HEK293T (cell line): ENCODE measurements at regions not wholly inside any gene's neighbourhood (a gene's known extent, or its start where the extent isn't known, plus 50 kb on each side); places are given as distances from the start of the nearest gene placed in this dataset.

Experiments used
- CTCF ChIA-PET: fragments of 350-600 bp; formaldehyde crosslinking; extraction: SDS; loops from one replicate; lab custom pipeline; 2021; ENCODE audit warnings: antibody characterized with exemption, inconsistent platforms; lab: Yijun Ruan, JAX
- POLR2A ChIA-PET: fragments of 350-600 bp; formaldehyde crosslinking; extraction: SDS; loops from one replicate; lab custom pipeline; 2020; ENCODE audit warnings: antibody characterized with exemption, inconsistent platforms; lab: Yijun Ruan, JAX
- DNase-seq: peaks from one replicate; pipeline ENCODE4 v3.0.0; 2012; ENCODE audit warnings: mixed read lengths; ENCODE audit errors: extremely low spot score
- ARNT ChIP-seq: fragments of 450-650 bp; IDR thresholded peaks from 2 replicates; pipeline ENCODE4 v1.6.1; 2017; ENCODE audit warnings: mild to moderate bottlenecking
- BHLHE40 ChIP-seq: fragments of 450-650 bp; IDR thresholded peaks from 2 replicates; pipeline ENCODE4 v1.6.1; 2016; ENCODE audit warnings: mild to moderate bottlenecking, moderate library complexity, borderline replicate concordance
- CTBP1 ChIP-seq: fragments of 450-650 bp; IDR thresholded peaks from 2 replicates; pipeline ENCODE4 v1.6.1; 2016; ENCODE audit warnings: borderline replicate concordance
- ELF4 ChIP-seq: fragments of 450-650 bp; IDR thresholded peaks from 2 replicates; pipeline ENCODE4 v1.6.1; 2017; ENCODE audit warnings: antibody characterized with exemption
- FOXA1 ChIP-seq: fragments of 450-650 bp; IDR thresholded peaks from 2 replicates; pipeline ENCODE4 v1.6.1; 2016; ENCODE audit warnings: mild to moderate bottlenecking
- FOXK2 ChIP-seq: fragments of 450-650 bp; IDR thresholded peaks from 2 replicates; pipeline ENCODE4 v1.6.1; 2016; ENCODE audit warnings: mild to moderate bottlenecking
- FOXM1 ChIP-seq: fragments of 450-650 bp; IDR thresholded peaks from 2 replicates; pipeline ENCODE4 v1.6.1; 2017; ENCODE audit warnings: mild to moderate bottlenecking, borderline replicate concordance
- HDGF ChIP-seq: fragments of 450-650 bp; IDR thresholded peaks from 2 replicates; pipeline ENCODE4 v1.6.1; 2017; ENCODE audit warnings: antibody characterized with exemption, borderline replicate concordance
- L3MBTL2 ChIP-seq: fragments of 450-650 bp; conservative IDR thresholded peaks from 2 replicates; pipeline ENCODE4 v1.6.1; 2016; ENCODE audit warnings: mild to moderate bottlenecking
- LEF1 ChIP-seq: fragments of 450-650 bp; IDR thresholded peaks from 2 replicates; pipeline ENCODE4 v1.6.1; 2017; ENCODE audit warnings: mild to moderate bottlenecking, borderline replicate concordance
- NFRKB ChIP-seq: fragments of 450-650 bp; IDR thresholded peaks from 2 replicates; pipeline ENCODE4 v1.6.1; 2016; ENCODE audit warnings: mild to moderate bottlenecking, moderate library complexity
- SP1 ChIP-seq: fragments of 450-650 bp; IDR thresholded peaks from 2 replicates; pipeline ENCODE4 v1.6.1; 2017
- SUZ12 ChIP-seq: fragments of 450-650 bp; IDR thresholded peaks from 2 replicates; pipeline ENCODE4 v1.6.1; 2016; ENCODE audit warnings: mild to moderate bottlenecking
- TARDBP ChIP-seq: fragments of 450-650 bp; IDR thresholded peaks from 2 replicates; pipeline ENCODE4 v1.6.1; 2016
- ZNF384 ChIP-seq: fragments of 450-650 bp; IDR thresholded peaks from 2 replicates; pipeline ENCODE4 v1.6.1; 2016
- TF ChIP-seq, protein P1 (sequence below): fragments of 450-650 bp; IDR thresholded peaks from 2 replicates; pipeline ENCODE4 v1.6.1; 2016

DNA sequence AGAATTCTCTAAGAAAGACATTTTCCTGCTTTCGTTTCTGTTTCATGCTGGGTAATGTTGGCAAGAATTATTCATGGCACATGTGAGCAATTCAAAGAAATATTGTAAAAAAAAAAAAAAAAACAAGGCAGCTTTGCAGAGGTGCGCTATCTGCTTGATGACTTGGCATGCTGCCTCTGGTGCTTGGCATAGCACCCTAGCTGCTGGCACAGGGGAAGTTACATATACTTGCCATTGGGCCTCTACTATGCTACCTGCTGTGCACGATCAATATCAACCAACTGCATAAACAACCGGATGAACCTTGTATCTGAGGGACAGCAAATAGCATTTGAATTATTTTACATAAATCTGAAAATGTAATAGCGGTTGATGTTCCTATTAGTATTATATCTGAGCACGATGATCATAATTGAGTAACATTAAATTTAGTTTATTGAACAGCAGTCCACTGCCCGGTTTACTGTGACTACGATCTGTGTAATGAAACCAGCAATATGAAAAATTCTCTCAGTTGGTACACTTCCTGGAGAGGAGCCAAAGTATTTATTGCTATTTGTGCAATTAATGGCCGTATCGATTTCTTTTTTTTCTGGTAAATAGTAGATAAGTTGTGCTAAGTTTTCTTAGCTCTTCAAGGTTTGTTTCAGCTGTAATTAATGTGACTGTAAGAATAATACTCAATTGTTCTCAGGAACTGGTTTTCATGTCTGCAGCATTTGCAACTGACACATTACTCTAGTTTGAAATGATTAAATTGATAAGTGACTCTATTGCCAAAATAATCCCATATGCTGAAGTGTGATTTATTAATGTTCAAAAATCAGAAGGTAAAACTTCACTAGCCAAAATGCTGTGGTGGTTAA lies 717.3 kb downstream of the DACH1 start:
- TF ChIP-seq NFRKB (no peak), TARDBP (no peak), FOXK2 (no peak), FOXM1 (no peak), ELF4 (no peak), ARNT (no peak), LEF1 (no peak), SUZ12 (no peak)
- CTCF ChIA-PET: interaction anchor here (0.6 kb wide), 1 partner anchor 12 kb away, joined by 4 read pairs; no protein-coding TSS in a partner anchor
- POLR2A ChIA-PET: no interaction called here
- DNase-seq: no peak

DNA sequence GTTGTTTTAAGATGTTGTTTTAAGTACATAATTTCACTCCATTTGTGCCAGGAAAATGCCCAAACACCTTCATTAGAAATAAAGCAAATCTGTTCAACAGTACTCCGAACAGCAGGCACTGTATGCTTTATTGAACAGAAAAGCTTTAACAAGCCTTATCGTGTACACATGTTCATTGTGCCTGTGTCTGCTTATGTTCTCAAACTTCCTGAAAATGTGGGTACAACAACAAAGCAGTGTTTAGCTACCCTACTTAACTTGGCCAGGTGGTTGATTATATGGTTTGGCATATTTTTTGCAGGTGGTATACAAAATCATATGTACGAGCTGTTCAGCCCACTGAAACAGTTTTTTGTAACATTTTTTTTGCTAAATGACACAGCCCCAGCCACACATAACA lies 718.0 kb downstream of the DACH1 start:
- TF ChIP-seq NFRKB (no peak), LEF1 (no peak), SUZ12 (no peak), ARNT (no peak), SP1 (no peak), CTBP1 (no peak), TARDBP (no peak), ZNF384 (no peak), FOXA1 (no peak), L3MBTL2 (no peak), HDGF (no peak), BHLHE40 (no peak), FOXK2 (no peak), FOXM1 (no peak), ELF4 (no peak)
- TF ChIP-seq, protein P1, sequence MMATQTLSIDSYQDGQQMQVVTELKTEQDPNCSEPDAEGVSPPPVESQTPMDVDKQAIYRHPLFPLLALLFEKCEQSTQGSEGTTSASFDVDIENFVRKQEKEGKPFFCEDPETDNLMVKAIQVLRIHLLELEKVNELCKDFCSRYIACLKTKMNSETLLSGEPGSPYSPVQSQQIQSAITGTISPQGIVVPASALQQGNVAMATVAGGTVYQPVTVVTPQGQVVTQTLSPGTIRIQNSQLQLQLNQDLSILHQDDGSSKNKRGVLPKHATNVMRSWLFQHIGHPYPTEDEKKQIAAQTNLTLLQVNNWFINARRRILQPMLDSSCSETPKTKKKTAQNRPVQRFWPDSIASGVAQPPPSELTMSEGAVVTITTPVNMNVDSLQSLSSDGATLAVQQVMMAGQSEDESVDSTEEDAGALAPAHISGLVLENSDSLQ: no peak
- DNase-seq: no peak
- POLR2A ChIA-PET: no interaction called here
- CTCF ChIA-PET: interaction anchor here (0.6 kb wide), 1 partner anchor 11 kb away, joined by 4 read pairs; no protein-coding TSS in a partner anchor

DNA sequence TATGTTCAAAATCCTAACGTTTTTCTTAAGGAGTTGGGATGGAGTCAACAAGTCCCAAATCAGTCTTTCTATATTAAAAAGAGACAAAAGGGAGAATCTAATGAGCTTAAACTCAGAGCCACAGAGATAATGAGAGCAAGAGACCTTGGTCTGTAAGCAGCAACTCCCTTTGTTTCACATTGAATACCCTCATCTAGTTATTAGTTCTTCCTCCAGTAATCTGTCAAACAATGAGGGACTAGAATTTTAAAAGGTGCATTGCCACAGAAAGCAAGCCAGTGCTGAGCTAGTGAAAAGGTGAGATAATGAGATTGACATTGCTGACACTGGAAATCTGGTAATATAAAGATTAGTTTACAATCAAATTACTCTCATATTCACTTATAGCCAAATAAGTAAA lies 718.6 kb downstream of the DACH1 start:
- POLR2A ChIA-PET: no interaction called here
- no peak for TF ChIP-seq CTBP1
- no peak for TF ChIP-seq TARDBP
- no peak for TF ChIP-seq ELF4
- no peak for TF ChIP-seq ZNF384
- no peak for TF ChIP-seq FOXA1
- no peak for TF ChIP-seq SP1
- CTCF ChIA-PET: no interaction called here
- DNase-seq: no peak

DNA sequence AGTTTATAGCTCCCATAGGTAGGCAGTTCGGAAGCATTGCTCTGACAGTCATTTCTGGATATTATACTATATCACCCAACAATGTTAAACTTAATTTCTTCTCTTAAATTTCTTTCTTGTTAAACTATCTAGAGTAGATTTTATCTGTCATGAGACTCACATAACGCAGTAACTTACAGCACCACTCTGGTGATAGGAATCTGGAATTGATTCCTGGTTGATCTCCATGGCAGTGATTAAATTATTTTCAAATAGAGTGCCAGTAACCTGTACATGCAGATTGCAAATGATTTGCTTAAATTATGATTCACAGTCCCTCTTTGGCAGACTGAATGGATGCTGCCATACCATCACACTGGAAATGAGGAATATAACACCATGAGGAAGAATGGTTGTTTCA lies 722.1 kb downstream of the DACH1 start:
- ChIA-PET CTCF (no interaction called here), POLR2A (no interaction called here)

DNA sequence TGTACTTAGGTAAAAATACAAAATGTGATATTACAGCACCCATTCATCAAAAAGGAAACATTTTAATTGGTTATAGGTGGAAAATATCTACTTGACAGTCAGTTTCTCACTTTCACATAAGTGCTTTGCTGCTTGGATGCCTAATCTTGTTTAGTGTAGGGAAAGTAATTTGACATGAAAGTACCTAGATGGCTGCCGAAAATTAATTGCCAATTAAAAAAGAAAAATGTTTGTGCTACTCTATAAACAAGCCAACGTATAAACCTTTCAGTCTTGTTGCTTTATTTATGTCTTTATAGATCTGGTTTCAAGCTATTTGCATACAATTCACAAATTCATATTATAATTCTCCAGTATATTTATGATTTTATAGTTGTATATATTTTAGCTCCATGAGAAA lies 729.9 kb downstream of the DACH1 start:
- ChIA-PET POLR2A (no interaction called here), CTCF (interaction anchor here (0.7 kb wide), 1 partner anchor 12 kb away, joined by 4 read pairs; no protein-coding TSS in a partner anchor)
- DNase-seq: no peak
- TF ChIP-seq, protein P1: peak; percentile 57
- TF ChIP-seq FOXK2: no peak

More for the DNA sequence above, 722.1 kb downstream of the DACH1 start:
- TF ChIP-seq, protein P1: no peak
- no peak for DNase-seq

DNA sequence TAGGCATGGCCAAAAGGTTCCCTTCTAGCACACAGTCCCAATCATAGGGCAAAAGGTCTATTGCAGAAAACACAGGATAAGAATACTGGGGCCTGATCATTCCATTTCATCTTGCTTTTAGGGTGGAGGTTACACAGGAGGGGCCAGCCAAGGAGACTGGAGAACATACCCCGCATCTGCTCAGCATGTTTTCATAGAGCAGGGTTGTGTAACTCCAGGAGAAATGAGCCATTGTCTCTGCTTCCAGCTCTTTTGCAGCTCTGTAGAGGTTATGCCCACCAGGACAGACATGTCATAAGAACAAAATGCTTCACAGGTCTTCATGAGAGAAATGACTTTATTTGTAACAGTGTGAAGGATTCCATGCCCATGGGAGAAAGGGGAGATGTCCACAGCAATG lies 742.8 kb downstream of the DACH1 start:
- ChIA-PET CTCF (no interaction called here), POLR2A (no interaction called here)
- TF ChIP-seq CTBP1 (no peak), L3MBTL2 (no peak), SP1 (no peak), LEF1 (no peak), SUZ12 (no peak), NFRKB (no peak), ZNF384 (no peak), ELF4 (no peak), HDGF (no peak), FOXM1 (no peak), FOXK2 (no peak)
- TF ChIP-seq, protein P1: no peak
- no peak for DNase-seq
